NOMO-1 treated with DMSO at 0.1 percent for 48 hours (cell line): ENCODE measurements at regions not wholly inside any gene's neighbourhood (a gene's known extent, or its start where the extent isn't known, plus 50 kb on each side); places are given as distances from the start of the nearest gene placed in this dataset.
A peak's percentile ranks its signal among the peaks of the same experiment; 100 is the strongest.
"Not testable (repeated sequence)": the region's sequence is repeated elsewhere in the genome, so short reads cannot be mapped to it uniquely, and the experiment has no call there.

Experiments
- DNase-seq: peaks from one replicate; lab custom pipeline; 2025; ENCODE audit not compliant: unreplicated experiment; lab: John Stamatoyannopoulos, UW

GRCh38 chr1:60606921-60607320 lies 475.4 kb upstream of the NFIA start:
- not testable (repeated sequence) for DNase-seq

- no peak for DNase-seq
Observed at GRCh38 chr1:60600532-60600931, 481.8 kb upstream of the NFIA start.

DNA sequence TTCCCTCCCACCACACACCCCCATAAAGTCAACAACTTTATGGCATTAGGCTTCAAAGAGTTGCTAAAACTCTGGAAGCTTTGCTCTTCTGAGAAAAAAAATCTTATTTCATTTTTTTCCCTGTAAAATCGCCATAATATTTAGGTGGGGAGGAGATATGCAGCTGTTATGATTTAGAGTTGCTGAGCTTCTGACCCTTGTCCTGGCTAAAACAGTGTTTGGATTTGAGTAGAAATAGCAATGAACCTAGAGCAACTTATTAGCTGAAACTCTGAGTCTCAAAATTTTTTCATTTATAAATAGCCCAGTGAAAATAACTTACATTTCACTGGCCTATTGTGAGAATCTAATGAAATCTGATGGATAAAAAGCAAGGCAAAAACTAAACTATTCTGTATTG lies 482.8 kb upstream of the NFIA start:
- no peak for DNase-seq

DNA sequence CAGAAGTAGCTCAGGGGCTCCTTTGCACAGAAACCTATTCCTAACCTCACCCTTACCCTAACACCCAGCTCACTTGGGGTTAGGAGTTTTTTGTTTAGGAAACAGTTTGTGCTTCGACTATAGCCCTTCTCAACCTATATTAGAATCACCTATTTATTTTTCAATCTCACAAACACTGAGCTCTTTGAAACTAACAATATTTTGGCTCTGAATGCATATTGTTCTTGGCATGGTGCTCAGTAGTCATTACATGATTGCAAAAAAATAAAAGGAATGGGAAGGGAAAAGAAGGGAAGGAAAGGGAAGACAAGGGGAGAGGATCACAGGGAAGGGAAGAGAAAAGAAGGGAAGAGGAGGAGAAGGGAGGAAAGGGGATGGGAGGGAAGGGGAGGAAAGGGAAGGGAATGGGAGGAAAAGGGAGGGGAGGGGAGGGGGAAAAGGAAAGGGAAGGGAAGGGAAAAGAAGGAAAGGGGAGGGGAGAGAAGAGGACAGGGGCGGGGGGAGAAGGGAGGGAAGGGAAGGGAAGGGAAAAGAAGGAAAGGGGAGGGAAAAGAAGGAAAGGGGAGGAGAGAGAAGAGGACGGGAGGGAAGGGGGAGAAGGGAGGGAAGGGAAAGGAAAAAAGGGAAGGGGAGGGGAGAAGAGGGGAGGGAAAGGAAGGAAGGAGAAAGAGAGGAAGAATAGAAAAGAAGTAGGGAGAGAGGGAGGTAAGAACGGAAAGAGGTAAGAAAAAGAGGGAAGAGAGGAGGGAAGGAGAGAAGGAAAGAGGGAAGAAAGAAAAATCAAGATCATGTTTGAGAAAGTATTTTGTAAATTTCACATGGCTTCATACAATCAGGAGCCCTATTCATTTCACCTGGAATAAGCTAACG lies 484.1 kb upstream of the NFIA start:
- no peak for DNase-seq

DNA sequence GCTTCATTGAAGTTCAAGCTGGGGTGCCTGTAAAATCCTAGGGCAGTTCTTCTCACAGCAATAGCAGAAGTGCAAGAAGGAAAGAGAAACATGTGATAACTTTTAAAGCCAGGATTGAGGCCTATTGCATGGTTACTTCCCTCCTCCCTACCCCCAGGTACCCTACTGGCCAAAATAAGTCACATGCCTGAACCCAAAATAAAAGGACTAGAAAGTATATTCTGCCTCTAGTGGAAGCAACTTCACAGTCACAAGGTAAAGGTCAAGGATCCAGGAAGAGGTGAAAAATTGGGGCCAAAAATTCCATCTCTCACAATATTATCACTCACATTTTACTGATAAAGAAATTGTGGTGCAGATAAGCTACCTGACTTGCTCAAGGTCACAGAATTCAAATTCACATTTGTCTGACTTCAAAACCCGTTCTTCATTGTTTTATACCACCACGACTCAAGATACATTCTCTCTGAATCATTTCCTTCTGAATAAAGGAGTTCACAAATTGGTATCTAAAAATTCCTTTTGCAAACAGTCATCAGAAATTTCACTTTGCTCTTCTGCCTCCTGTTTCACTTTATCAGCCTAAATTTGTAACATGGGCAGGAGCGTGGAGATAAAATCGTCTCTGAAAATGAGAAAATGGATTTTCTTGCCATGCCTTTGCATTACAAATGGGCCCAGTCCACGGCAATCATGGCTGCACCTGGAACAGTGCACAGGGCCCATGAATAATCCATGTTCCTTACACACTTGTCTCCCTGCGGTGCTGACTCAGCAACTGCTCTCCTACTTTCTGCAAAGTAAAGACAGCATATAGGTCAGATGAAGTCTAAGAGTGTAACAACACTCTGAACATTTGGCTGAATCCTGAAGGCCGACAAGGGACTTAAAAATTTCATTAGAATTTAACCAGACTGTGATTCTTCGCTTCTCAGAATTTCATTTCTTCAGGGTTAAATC lies 485.3 kb upstream of the NFIA start:
- no peak for DNase-seq

DNA sequence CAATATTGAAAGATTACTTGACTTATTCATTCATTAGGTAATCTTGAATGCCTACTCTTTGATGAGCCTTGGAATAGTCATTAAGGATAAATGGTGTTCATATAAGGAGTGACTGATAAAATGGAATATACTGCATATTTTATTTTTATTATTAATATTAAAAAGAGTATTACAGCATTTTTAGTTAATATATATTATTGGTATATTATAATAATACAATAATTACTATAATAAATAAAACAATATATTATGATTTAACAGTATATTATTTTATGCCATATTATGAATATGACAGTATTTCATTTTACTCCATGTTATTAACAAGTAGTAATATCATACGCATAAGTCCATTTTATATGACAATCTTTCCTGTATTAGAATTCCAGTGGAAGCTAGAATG lies 490.8 kb upstream of the NFIA start:
- no peak for DNase-seq

DNA sequence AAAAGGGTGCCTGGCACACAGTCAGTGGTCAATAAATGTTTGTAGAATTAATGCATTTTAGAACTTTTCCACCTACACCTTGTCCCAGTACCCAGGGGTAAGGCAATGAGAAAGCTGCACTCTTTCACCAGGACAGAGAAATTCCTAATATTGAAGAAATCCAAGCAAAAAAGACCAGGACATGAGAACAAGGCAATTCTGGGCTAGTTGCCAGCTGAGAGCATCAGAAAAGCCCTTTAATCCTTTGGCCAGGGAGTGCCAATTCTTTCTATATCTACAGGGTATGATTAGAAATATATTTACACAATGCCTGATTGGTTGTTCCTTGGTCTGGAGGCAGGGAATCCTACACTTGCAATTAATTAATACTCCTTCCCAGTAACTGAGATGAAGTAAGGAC lies 492.4 kb upstream of the NFIA start:
- DNase-seq = no peak

GRCh38 chr1:60589046-60589748 lies 493.2 kb upstream of the NFIA start:
- DNase-seq = no peak

DNA sequence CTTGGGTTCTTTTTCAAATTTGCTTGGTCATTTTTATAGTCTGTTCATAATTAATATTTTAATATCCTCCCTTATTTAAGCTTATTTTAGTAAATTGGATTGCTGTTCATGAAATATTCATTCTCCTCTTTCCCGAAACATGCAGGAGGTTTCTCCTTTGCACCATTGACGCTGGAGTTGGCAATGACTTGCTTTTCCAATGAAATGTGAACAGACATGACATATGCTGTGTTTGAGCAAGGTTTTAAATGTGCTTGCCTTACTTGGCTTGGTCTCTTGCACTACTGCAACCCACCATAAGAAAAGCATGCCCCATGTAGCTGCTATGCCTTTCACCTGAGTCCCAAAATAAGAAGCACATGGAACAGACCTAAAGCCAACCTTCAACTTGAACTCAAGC lies 498.0 kb upstream of the NFIA start:
- DNase-seq = no peak

DNA sequence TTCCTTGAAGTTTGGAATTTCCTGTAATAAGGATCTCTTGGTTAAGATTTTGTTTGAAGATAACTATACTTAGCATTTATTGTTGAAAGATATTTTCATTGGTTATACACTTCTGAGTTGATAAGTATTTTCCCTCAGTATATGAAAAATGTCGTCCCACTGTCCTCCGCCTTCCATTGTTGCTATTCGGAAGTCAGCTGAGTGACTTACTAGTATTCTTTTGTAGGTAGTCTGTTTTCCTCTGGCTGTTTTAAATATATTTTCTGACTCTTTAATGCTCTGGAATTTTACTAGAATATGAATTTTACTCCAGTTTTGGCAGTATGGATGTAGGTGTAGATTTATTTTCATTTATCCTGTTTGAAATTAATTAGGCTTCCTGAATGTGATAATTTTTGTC lies 498.7 kb upstream of the NFIA start:
- DNase-seq = no peak

DNA sequence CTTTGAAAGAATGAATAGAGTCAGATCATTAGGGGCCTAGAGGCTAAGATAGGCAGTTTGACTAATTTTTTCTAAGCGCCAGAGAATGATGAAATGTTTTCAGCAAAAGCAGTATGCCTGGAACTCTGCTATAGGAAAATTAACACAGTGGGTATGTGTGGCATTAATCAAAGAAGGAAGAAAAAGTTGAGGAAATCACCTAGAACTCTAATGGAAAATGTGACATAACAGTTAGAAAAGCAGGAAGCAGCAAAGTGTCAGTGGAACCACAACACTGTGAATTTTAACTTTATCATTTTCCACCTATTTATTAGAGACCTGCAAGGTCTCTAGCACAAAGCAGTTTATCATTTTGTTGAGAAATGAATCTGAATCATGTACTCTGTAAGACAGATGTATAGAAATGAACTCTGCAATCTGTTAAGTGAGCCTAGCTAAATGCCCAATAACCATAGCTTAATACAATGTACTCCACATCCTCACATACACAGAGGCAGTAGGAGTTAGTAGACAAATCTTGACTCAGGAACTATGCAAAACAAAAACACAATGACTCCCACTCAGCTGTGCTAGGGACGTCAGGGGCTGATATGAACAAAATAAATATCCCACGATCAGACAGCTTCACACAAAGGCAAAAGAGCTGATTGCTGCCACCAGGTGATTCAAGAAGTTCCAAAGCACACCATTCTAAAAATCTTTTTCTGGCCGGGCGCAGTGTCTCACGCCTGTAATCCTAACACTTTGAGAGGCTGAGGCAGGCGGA lies 500.7 kb upstream of the NFIA start:
- no peak for DNase-seq

DNA sequence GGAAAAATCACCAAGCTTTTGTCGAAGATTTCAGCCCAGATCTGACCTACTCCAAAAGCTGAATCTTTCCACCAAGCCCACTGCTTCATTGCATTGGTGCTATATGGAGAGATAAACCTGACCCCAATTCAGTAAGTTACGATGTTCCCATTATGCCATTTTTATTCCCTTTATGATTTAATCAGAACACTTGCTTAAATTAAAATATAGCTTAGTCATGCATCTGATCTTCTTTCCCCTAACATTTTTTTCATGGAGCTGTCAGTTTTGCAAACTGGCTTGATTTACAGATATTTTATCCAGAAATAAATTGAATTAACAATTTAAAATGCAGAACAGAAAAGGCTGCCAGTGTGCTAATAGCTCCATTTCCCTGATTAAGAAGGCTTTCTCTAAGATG lies 503.5 kb upstream of the C1orf87 start:
- no peak for DNase-seq

GRCh38 chr1:60575326-60575977 lies 501.9 kb upstream of the C1orf87 start:
- DNase-seq = peak; percentile 85

DNA sequence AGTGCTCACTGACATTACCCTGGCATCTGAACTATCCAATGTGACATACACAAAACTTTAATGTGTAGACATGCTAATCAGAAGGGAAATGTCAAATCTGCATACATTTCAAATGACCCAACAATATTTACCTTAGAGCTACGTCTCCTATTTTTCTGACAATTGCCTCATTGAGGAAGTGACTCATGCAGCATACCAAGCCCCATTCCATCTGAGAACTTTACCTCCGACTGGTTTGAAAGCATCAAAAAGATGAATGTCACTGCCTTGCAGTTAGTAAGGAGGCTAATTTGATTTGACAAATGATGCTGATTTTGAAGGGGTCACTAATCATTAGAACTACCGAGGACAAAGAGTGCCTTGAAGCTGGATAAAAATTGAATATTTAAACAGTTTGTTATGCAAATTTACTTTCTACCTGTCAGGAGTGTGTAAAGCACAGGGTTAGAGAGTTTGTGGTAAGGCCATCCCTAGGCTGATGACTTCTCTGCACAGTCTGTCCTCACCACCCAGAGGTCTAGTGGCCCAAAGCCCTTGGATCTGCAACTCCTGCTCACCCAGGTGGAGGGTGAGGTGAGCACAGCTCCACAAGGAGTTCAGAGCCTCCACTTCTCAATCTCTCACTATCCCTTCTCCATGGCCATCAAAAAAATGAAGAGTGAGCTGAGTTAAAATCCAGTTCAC lies 500.3 kb upstream of the C1orf87 start:
- DNase-seq = peak; percentile 64

DNA sequence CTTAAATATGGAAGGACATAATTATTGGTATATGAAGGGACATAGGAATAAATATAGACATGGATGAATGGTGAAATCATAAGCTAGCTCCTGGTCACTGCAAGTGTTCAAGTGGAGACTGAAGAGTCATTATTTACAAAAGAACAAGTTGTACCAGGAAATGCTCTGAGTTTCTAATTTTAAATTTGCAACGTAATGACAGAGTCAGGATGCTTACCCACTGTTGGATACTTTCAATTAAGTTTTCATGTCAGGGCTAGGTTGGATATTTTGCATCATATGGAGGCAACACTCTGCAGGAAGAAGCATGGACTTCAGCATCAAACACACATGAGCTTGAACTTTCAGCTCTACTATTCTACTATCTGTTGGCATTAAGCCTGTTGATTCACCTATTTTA lies 499.6 kb upstream of the C1orf87 start:
- DNase-seq = no peak

- no peak for DNase-seq
Observed at GRCh38 chr1:60572378-60572777, 498.8 kb upstream of the C1orf87 start.

DNA sequence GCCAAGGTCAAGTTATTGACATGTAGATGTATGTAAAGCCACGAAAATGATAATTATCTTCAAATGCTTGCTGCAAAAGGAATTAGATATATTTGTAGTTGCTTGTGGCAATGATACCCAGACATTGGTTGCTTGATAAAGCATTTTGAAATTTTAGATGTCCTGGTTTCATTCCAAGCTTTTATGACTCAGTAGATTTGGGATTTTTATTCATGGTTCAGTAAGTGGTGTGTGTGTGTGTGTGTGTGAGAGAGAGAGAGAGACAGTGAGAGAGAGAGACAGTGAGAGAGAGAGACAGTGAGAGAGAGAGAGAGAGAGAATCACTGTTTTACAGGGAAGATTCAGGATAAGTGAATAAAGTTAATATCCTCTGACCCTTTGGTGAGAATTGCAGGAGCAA lies 498.2 kb upstream of the C1orf87 start:
- no peak for DNase-seq

- no peak for DNase-seq
Observed at GRCh38 chr1:60569189-60569588, 495.6 kb upstream of the C1orf87 start.

DNA sequence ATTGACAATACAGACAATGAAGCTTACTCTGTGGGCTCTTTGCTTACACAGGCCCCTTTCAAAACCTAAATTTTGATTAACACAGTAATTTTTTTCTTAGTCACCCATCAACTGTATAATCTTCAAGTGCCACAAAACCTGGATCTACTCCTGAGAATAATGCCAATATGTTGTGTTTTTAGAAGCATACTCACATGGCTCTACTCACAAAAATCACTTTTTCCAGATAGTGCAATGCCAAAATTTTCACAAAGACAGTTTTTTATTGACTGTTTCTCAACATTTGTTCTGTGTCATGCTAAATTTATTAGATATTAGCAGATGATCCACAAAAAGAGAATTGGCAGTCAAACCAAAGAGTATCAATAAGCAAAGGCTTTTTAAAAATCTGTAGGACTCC lies 493.7 kb upstream of the C1orf87 start:
- DNase-seq = no peak
